ENCODE measurements at regions not wholly inside any gene's neighbourhood (a gene's known extent, or its start where the extent isn't known, plus 50 kb on each side); places are given as distances from the start of the nearest gene placed in this dataset.

DNA sequence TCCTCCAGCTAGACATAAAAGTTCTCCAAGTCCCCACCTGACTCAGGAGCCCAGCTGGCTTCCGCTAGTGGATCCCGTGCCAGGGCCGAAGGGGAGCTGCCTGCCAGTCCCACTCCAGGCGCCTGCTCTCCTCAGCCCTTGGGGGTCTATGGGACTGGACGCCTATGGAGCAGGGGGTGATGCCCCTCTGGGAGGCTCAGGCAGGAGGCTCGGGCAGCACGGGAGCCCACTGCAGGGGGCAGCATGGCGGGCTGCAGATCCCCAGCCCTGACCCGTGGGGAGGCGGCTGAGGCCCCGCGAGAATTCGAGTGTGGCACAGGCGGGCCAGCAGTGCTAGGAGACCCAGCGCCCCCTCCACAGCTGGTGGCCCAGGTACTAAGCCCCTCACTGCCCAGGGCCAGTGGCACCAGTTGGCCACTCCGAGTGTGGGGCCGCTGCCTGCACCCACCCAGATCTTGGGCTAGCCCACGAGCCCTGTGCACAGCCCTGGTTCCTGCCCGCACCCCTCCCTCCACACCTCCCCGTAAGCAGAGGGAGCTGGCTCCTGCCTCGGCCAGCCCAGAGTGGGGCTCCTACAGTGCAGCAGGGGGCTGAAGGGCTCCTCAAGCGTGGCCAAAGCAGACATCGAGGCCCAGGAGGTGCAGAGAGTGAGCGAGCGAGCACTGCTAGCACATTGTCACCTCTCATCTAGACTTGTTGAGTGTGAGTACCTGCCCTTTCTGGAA lies 221.3 kb upstream of the NSMCE3 start:
- TF ChIP-seq, protein P1, sequence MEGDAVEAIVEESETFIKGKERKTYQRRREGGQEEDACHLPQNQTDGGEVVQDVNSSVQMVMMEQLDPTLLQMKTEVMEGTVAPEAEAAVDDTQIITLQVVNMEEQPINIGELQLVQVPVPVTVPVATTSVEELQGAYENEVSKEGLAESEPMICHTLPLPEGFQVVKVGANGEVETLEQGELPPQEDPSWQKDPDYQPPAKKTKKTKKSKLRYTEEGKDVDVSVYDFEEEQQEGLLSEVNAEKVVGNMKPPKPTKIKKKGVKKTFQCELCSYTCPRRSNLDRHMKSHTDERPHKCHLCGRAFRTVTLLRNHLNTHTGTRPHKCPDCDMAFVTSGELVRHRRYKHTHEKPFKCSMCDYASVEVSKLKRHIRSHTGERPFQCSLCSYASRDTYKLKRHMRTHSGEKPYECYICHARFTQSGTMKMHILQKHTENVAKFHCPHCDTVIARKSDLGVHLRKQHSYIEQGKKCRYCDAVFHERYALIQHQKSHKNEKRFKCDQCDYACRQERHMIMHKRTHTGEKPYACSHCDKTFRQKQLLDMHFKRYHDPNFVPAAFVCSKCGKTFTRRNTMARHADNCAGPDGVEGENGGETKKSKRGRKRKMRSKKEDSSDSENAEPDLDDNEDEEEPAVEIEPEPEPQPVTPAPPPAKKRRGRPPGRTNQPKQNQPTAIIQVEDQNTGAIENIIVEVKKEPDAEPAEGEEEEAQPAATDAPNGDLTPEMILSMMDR (IDR thresholded peaks at IDR 0.05): no peak
- TF ChIP-seq POLR2AphosphoS5 (IDR thresholded peaks at IDR 0.05): no peak
